ENCODE measurements at regions not wholly inside any gene's neighbourhood (a gene's known extent, or its start where the extent isn't known, plus 50 kb on each side); places are given as distances from the start of the nearest gene placed in this dataset.

GRCh38 chr12:30385706-30386105, 310.0 kb downstream of the IPO8 start:
- no peaks in the 10 kb centered on the region for H3K36me3 ChIP-seq
- DNase-seq (no peak), ATAC-seq (no peak)
- H3K4me1 ChIP-seq: no peaks in the 10 kb centered on the region
- intact Hi-C loops (cut with DNase I): no loop called here
- H3K9me3 ChIP-seq: no peaks in the 10 kb centered on the region
- TF ChIP-seq, protein P1, sequence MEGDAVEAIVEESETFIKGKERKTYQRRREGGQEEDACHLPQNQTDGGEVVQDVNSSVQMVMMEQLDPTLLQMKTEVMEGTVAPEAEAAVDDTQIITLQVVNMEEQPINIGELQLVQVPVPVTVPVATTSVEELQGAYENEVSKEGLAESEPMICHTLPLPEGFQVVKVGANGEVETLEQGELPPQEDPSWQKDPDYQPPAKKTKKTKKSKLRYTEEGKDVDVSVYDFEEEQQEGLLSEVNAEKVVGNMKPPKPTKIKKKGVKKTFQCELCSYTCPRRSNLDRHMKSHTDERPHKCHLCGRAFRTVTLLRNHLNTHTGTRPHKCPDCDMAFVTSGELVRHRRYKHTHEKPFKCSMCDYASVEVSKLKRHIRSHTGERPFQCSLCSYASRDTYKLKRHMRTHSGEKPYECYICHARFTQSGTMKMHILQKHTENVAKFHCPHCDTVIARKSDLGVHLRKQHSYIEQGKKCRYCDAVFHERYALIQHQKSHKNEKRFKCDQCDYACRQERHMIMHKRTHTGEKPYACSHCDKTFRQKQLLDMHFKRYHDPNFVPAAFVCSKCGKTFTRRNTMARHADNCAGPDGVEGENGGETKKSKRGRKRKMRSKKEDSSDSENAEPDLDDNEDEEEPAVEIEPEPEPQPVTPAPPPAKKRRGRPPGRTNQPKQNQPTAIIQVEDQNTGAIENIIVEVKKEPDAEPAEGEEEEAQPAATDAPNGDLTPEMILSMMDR (IDR thresholded peaks at IDR 0.05): no peak
- H3K4me3 ChIP-seq: no peak overlapping the region
- H3K27ac ChIP-seq: no peak overlapping the region
- H3K27me3 ChIP-seq (ENCODE audit: low read depth): no peaks in the 10 kb centered on the region

GRCh38 chr12:30384976-30385375, 310.7 kb downstream of the IPO8 start:
- TF ChIP-seq, protein P1 (IDR thresholded peaks at IDR 0.05): no peak
- Histone ChIP-seq H3K4me1 (no peaks in the 10 kb centered on the region), H3K36me3 (no peaks in the 10 kb centered on the region), H3K4me3 (no peak overlapping the region), H3K27ac (no peak overlapping the region), H3K9me3 (no peaks in the 10 kb centered on the region), H3K27me3 (ENCODE audit: low read depth) (no peaks in the 10 kb centered on the region)
- DNase-seq: no peak
- no peak for ATAC-seq
- intact Hi-C loops (cut with DNase I): no loop called here

- no peak for DNase-seq
- no peaks in the 10 kb centered on the region for H3K27me3 ChIP-seq (ENCODE audit: low read depth)
- no peak overlapping the region for H3K27ac ChIP-seq
- no peaks in the 10 kb centered on the region for H3K4me1 ChIP-seq
- H3K36me3 ChIP-seq: no peaks in the 10 kb centered on the region
- intact Hi-C loops (cut with DNase I): no loop called here
- no peak overlapping the region for H3K4me3 ChIP-seq
- TF ChIP-seq, protein P1 (IDR thresholded peaks at IDR 0.05): no peak
- H3K9me3 ChIP-seq: no peaks in the 10 kb centered on the region
- no peak for ATAC-seq
These were observed 317.4 kb downstream of the IPO8 start for GRCh38 chr12:30378307-30378706.

GRCh38 chr12:30364822-30365221, 330.8 kb downstream of the IPO8 start:
- TF ChIP-seq, protein P1 (IDR thresholded peaks at IDR 0.05): no peak
- no peak for ATAC-seq

GRCh38 chr12:30361145-30361544, 334.5 kb downstream of the IPO8 start:
- Histone ChIP-seq H3K27me3 (ENCODE audit: low read depth) (no peaks in the 10 kb centered on the region), H3K27ac (no peak overlapping the region), H3K4me3 (no peak overlapping the region), H3K36me3 (no peaks in the 10 kb centered on the region), H3K4me1 (no peaks in the 10 kb centered on the region), H3K9me3 (no peaks in the 10 kb centered on the region)
- ATAC-seq: no peak
- intact Hi-C loops (cut with DNase I): no loop called here
- no peak for DNase-seq
- TF ChIP-seq, protein P1 (IDR thresholded peaks at IDR 0.05): no peak

More at GRCh38 chr12:30364822-30365221, 330.8 kb downstream of the IPO8 start:
- Histone ChIP-seq H3K36me3 (no peaks in the 10 kb centered on the region), H3K9me3 (no peaks in the 10 kb centered on the region), H3K4me3 (no peak overlapping the region), H3K27ac (no peak overlapping the region), H3K27me3 (ENCODE audit: low read depth) (no peaks in the 10 kb centered on the region), H3K4me1 (no peaks in the 10 kb centered on the region)
- intact Hi-C loops (cut with DNase I): no loop called here
- DNase-seq: no peak

DNA sequence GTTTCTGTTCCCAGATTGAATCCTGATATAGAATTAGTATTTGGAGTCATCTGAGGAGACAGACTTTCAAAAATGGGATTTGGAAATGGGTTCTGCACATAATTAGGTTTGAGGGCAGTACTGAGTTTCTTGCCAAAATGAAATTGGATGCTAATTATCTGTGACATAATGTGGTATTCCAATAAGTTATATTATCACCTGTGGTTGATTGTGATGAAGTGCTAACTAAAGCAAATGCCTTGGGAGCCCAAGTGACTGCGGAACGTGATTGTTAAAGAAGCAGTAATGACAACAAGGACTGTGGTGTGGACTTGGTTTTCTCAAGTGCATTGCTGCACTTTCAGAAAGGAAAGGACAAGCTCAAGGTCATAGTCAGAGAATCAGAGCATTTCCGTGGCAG, 337.0 kb downstream of the IPO8 start:
- Histone ChIP-seq H3K36me3 (no peaks in the 10 kb centered on the region), H3K27ac (no peak overlapping the region), H3K4me3 (no peak overlapping the region), H3K4me1 (no peaks in the 10 kb centered on the region), H3K9me3 (no peaks in the 10 kb centered on the region), H3K27me3 (ENCODE audit: low read depth) (no peaks in the 10 kb centered on the region)
- TF ChIP-seq, protein P1 (IDR thresholded peaks at IDR 0.05): no peak
- intact Hi-C loops (cut with DNase I): no loop called here
- DNase-seq (no peak), ATAC-seq (no peak)

All from lower lobe of right lung (tissue), 2 donors.